WTC11 (cell line): ENCODE measurements at regions not wholly inside any gene's neighbourhood (a gene's known extent, or its start where the extent isn't known, plus 50 kb on each side); places are given as distances from the start of the nearest gene placed in this dataset.

Source experiments
- ATAC-seq: fragments of 200-7000 bp; cut with Tn5 transposase; 2 replicates; pipeline ENCODE4 v1.10.0; 2021; ENCODE audit warnings: mild to moderate bottlenecking, moderate library complexity
- CTCF ChIA-PET: fragments of 300-600 bp; sonication (Branson Sonifier 250); formaldehyde crosslinking; loops from one replicate; lab custom pipeline; 2021; ENCODE audit warnings: antibody characterized with exemption; lab: Charles Lee
- POLR2A ChIA-PET: fragments of 350-600 bp; sonication (Branson Sonifier 250); formaldehyde crosslinking; loops from one replicate; lab custom pipeline; 2021; ENCODE audit warnings: antibody characterized with exemption; lab: Charles Lee
- DNase-seq: peaks from one replicate; pipeline ENCODE4 v3.0.0; 2021; ENCODE audit warnings: low spot score
- H3K27ac Mint-ChIP-seq: 2 replicates; pipeline ENCODE4 v1.8.0; 2021; ENCODE audit warnings: mixed read lengths
- H3K27me3 Mint-ChIP-seq: 2 replicates; pipeline ENCODE4 v1.8.0; 2021; ENCODE audit warnings: low read depth, mild to moderate bottlenecking, moderate library complexity, mixed read lengths
- H3K36me3 Mint-ChIP-seq: 2 replicates; pipeline ENCODE4 v1.8.0; 2021; ENCODE audit warnings: mixed read lengths
- H3K4me1 Mint-ChIP-seq: 2 replicates; pipeline ENCODE4 v1.8.0; 2022; ENCODE audit warnings: mixed read lengths
- H3K4me3 Mint-ChIP-seq: 2 replicates; pipeline ENCODE4 v1.8.0; 2021; ENCODE audit warnings: mild to moderate bottlenecking, moderate library complexity, mixed read lengths
- H3K9me3 Mint-ChIP-seq: 2 replicates; pipeline ENCODE4 v1.8.0; 2021; ENCODE audit warnings: mixed read lengths
- ARID4B ChIP-seq: sonication (generic); formaldehyde crosslinking; IDR thresholded peaks from 2 replicates; pipeline ENCODE4 v1.8.0; 2023; ENCODE audit warnings: missing genetic modification reagents, mild to moderate bottlenecking, borderline replicate concordance
- CREB1 ChIP-seq: sonication (generic); formaldehyde crosslinking; IDR thresholded peaks from 2 replicates; pipeline ENCODE4 v1.8.0; 2023; ENCODE audit warnings: mild to moderate bottlenecking, missing genetic modification reagents
- CTCF ChIP-seq: fragments of 200-600 bp; IDR thresholded peaks from 2 replicates; pipeline ENCODE4 v1.8.0; 2022; ENCODE audit warnings: antibody characterized with exemption
- FOXK1 ChIP-seq: sonication (generic); formaldehyde crosslinking; IDR thresholded peaks from 2 replicates; pipeline ENCODE4 v1.8.0; 2022; ENCODE audit warnings: mild to moderate bottlenecking, moderate library complexity, missing genetic modification reagents
- HMGXB4 ChIP-seq: sonication (generic); formaldehyde crosslinking; IDR thresholded peaks from 2 replicates; pipeline ENCODE4 v1.8.1; 2023; ENCODE audit warnings: mild to moderate bottlenecking, moderate library complexity, missing genetic modification reagents
- JUN ChIP-seq: sonication (generic); formaldehyde crosslinking; IDR thresholded peaks from 2 replicates; pipeline ENCODE4 v1.8.0; 2023; ENCODE audit warnings: mild to moderate bottlenecking, missing genetic modification reagents
- PREB ChIP-seq: sonication (generic); formaldehyde crosslinking; IDR thresholded peaks from 2 replicates; pipeline ENCODE4 v1.8.1; 2022; ENCODE audit warnings: mild to moderate bottlenecking, missing genetic modification reagents, moderate library complexity, borderline replicate concordance
- RORB ChIP-seq: fragments of 250-450 bp; sonication (Bioruptor Pico); IDR thresholded peaks from 2 replicates; pipeline ENCODE4 v1.9.0; 2021; ENCODE audit warnings: mild to moderate bottlenecking
- ZNF317 ChIP-seq: sonication (generic); formaldehyde crosslinking; IDR thresholded peaks from 2 replicates; pipeline ENCODE4 v1.8.1; 2023; ENCODE audit warnings: low read depth, mild to moderate bottlenecking, moderate library complexity, missing genetic modification reagents, borderline replicate concordance
- ZNF671 ChIP-seq: fragments of 250-450 bp; sonication (Bioruptor Pico); IDR thresholded peaks from 2 replicates; pipeline ENCODE4 v1.8.0; 2021; ENCODE audit warnings: mild to moderate bottlenecking
- TF ChIP-seq, protein P1 (sequence below): sonication (generic); formaldehyde crosslinking; IDR thresholded peaks from 2 replicates; pipeline ENCODE4 v1.8.1; 2022; ENCODE audit warnings: mild to moderate bottlenecking, moderate library complexity, missing genetic modification reagents

GRCh38 chr18:5066380-5066977 lies 130.6 kb downstream of the AKAIN1 start:
- peak; percentile 69 for TF ChIP-seq CTCF
- TF ChIP-seq, protein P1, sequence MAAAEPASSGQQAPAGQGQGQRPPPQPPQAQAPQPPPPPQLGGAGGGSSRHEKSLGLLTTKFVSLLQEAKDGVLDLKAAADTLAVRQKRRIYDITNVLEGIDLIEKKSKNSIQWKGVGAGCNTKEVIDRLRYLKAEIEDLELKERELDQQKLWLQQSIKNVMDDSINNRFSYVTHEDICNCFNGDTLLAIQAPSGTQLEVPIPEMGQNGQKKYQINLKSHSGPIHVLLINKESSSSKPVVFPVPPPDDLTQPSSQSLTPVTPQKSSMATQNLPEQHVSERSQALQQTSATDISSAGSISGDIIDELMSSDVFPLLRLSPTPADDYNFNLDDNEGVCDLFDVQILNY (CRISPR knock-in tag): no peak

GRCh38 chr18:5065615-5066014 lies 131.4 kb downstream of the AKAIN1 start:
- no peak overlapping the region for H3K27ac Mint-ChIP-seq
- DNase-seq (no peak), ATAC-seq (no peak)
- TF ChIP-seq CREB1 (CRISPR knock-in tag) (no peak), HMGXB4 (no peak), ARID4B (CRISPR knock-in tag) (no peak), ZNF317 (CRISPR knock-in tag) (no peak), PREB (CRISPR knock-in tag) (no peak), FOXK1 (CRISPR knock-in tag) (no peak), JUN (CRISPR knock-in tag) (no peak), ZNF671 (CRISPR knock-in tag) (no peak), RORB (CRISPR knock-in tag) (no peak)
- no peaks in the 10 kb centered on the region; the same call in 1 of the 2 replicates for H3K9me3 Mint-ChIP-seq
- H3K4me1 Mint-ChIP-seq: no peaks in the 10 kb centered on the region
- CTCF ChIA-PET: interaction anchor here (1.5 kb wide), 1 partner anchor 42 kb away, joined by 3 read pairs; no protein-coding TSS in a partner anchor
- POLR2A ChIA-PET: no interaction called here
- no peaks in the 10 kb centered on the region for H3K36me3 Mint-ChIP-seq
- no peak overlapping the region for H3K4me3 Mint-ChIP-seq
- no peaks in the 10 kb centered on the region for H3K27me3 Mint-ChIP-seq

More at GRCh38 chr18:5066380-5066977, 130.6 kb downstream of the AKAIN1 start:
- POLR2A ChIA-PET: no interaction called here
- Mint-ChIP-seq H3K27me3 (no peaks in the 10 kb centered on the region), H3K36me3 (no peaks in the 10 kb centered on the region), H3K9me3 (no peaks in the 10 kb centered on the region; the same call in 1 of the 2 replicates), H3K4me3 (no peak overlapping the region), H3K27ac (no peak overlapping the region), H3K4me1 (no peaks in the 10 kb centered on the region)
- DNase-seq (peak; percentile 70), ATAC-seq (peak; percentile 76)
- CTCF ChIA-PET: interaction anchor here (1.0 to 1.5 kb wide), 2 partner anchors 9 to 43 kb away, joined by 3 to 5 read pairs; no protein-coding TSS in a partner anchor
